NCI-H2196 (cell line): ENCODE measurements at regions not wholly inside any gene's neighbourhood (a gene's known extent, or its start where the extent isn't known, plus 50 kb on each side); places are given as distances from the start of the nearest gene placed in this dataset.

ENCODE experiments used
- DNase-seq: peaks from one replicate; lab custom pipeline; 2025; ENCODE audit not compliant: unreplicated experiment; lab: John Stamatoyannopoulos, UW

DNA sequence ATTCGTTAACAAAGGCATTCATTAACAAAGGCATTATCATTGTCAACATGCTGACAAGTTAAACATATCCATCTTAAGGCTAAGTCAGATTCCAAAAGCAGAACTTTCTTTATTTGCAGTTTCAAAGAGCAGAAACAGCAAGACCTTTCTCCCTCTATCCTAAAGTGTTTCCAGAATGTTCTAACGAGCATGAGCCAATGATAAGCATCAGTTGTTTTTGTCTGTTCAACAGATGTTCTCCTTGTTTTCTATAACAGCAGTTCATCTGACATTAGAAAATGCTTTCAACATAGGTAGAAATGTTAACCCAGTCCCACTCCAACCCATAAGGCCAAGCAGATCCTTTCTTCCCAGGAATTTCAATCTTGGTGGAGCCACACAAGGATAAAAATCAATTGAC, 77.6 kb upstream of the POMGNT2 start:
- no peak for DNase-seq

GRCh38 chr3:43181202-43181821, 75.4 kb upstream of the POMGNT2 start:
- no peak for DNase-seq

DNA sequence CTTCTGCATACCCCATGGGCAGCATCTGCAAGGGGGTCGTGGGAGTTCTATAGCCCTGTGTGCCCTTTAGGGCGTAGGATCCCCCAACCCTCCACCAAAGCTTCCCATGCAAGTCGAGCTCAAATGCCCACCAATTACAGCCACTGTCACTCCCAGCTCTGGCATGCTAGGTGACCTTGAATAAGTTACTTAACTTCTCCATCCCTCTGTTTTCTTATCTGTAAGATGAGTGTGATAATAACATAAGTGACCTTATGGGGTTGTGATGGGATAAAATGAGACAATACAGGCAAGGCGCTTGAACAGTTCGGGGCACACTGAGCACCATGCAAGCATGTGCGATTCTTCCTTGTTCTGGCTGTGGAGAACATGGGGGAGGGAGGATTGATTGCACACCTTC, 74.8 kb upstream of the POMGNT2 start:
- no peak for DNase-seq

GRCh38 chr3:43180027-43180426, 74.1 kb upstream of the POMGNT2 start:
- no peak for DNase-seq

DNA sequence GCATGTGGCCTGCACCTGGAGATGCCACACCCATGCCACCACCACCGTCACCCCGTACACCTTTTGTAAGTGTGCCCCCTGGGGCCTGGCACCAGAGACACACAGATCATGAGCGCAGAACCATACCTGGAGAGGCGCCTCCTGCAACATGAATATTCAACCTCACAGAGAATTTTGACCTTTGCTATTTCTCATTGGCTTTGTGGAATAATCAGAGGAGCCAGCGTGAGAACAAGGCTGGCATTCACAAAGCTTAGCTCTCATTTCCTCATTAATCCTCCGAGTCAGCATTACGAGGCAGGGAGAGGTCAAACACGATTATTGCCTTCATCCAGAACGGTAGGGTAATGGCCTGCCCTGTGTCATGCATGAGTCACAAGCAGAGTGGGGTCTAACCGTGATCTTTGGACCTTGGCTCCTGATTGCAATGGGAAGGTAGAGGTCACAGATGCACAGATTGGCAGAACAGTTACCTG, 73.0 kb upstream of the POMGNT2 start:
- DNase-seq = no peak

DNA sequence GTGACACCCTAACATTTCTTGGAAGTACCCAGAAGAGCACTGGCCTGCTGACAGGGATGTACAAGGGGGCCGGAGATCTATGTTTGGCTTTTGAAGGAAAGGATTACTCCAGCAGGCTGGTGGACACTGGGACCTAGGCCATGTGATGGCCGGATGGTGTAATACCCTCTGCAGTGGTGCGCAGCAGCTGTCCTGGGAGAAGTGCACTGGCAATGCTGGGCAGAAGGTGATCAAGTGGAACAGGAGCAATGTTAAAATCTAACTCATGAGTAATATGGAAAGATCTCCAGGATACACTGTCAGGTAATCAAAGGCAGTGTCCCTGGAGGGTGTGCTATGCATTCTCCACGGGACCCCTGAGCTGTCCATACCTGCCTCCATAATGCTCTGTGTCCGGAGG, 71.2 kb upstream of the POMGNT2 start:
- no peak for DNase-seq

DNA sequence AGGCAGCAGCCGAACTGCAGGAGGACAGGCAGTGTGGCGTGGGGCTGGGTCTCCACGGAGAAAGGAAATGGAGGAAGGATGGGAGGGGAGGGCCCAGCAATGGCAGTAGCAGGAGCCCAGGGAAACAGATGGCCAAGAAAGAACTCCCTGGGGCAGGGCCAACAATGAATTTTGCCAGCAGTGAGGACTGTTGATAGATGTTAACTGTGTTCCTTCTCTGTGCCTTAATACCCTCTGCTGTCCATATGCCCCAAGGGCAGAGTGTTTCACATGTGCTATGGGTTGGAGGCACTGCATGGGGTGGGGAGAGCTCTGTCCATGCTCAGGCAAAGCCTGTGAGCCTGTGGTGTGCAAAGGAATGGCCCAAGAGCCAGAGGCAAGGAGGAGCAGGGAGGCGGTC, 70.8 kb upstream of the POMGNT2 start:
- no peak for DNase-seq

DNA sequence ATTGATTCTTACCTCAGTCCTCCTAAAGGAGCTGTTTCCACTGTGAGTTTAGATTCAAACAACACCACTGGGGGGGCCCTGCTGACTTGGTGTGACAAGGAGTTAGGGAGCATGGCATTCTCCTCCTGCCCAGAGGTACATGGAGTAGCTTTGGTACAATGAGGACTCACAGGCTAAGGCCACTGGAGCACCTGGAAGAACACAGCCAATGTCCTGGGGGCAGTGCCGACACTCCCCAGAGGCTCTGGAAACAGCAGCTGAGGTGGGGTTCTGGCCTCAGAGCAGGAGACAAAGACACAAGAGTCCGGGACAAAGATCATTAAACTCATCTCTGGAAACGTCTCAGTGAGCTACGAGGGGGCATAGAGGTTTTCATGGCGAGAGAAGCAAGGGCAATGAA, 69.7 kb upstream of the POMGNT2 start:
- no peak for DNase-seq

- no peak for DNase-seq
These were observed 68.1 kb upstream of the POMGNT2 start for GRCh38 chr3:43173949-43174348.

DNA sequence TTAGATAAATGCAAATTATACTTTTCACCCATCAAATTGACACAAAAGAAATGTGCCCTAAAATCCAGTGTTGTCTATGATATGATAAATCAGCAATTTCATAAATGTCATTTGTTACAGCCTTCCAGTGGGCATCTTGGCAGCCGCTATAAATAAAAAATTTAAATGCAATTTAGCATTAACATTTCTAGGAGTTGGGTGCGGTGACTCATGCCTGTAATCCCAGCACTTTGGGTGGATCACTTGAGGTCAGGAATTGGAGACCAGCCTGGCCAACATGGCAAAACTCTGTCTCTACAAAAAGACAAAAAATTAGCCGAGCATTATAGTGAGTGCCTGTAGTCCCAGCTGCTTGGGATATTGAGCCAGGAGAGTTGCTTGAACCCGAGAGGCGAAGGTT, 65.9 kb upstream of the POMGNT2 start:
- DNase-seq = no peak

GRCh38 chr3:43170553-43170952, 64.7 kb upstream of the POMGNT2 start:
- DNase-seq = no peak

DNA sequence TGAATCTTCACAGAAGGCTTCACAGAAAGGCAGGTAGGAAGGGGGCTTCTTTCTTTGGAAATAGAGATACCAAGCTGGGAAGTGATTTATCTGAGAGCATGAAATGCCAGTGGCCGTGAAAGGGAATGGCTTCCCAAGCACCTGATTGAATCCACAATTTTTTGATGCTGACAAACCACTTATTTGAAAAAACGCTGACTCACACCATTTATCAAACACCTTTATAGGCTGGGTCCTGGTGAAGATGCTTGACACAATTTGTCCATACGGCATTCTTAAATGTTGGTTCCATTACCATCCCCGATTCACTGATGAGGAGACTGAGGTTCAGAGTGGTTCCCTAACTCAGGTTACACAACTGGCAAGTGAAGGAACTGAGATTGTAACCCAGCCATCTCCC, 64.1 kb upstream of the POMGNT2 start:
- DNase-seq = no peak

- no peak for DNase-seq
These were observed 60.5 kb upstream of the POMGNT2 start for GRCh38 chr3:43166406-43166805.

DNA sequence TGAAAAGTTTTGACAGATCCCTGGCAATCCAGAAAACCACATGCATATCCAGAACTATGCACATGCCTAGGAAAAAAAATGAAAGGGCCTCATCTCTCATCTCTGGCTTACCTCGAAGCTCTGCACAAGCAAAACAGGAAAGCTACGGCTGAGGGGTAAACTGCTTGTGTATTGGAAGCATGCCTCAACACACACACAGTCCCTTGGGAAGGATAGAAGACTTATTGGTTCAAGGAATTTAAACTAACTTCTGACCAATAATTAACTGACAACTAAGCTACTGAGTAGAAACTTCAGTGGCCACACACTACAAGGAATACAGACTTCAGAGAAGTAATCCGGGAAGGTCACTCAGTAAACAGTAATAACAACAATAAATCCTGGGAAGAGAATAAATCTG, 59.9 kb upstream of the POMGNT2 start:
- DNase-seq = no peak

DNA sequence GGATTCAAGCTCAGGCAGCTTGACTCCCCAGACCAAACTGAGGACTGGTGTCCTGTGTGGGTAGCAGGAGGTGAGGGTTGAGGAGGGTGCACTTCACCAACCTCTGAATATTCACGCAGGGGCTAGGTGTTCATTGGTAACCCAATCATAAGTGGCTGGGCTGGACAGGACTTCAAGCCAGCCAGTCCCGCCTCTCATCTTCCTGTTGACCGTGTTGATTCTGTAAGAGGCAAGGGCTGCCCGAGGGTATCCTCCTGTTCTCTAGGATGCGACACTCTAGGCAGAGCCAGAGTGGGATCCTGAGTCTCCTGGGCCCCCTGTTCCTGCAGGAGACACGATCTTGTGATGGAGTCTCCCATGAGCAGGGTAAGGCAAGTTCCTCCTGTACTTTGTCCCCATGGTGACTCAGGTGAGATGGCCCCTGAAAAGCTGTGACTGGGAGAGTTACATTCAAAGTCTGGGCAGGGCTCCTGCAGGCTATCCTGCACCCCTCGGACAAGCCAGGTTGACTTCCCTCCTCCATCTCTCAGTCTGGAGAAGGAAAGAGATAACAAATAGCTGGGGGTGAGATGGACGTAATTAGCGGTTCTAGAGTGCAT, 58.1 kb upstream of the POMGNT2 start:
- no peak for DNase-seq

GRCh38 chr3:43162230-43163084, 56.6 kb upstream of the POMGNT2 start:
- no peak for DNase-seq

DNA sequence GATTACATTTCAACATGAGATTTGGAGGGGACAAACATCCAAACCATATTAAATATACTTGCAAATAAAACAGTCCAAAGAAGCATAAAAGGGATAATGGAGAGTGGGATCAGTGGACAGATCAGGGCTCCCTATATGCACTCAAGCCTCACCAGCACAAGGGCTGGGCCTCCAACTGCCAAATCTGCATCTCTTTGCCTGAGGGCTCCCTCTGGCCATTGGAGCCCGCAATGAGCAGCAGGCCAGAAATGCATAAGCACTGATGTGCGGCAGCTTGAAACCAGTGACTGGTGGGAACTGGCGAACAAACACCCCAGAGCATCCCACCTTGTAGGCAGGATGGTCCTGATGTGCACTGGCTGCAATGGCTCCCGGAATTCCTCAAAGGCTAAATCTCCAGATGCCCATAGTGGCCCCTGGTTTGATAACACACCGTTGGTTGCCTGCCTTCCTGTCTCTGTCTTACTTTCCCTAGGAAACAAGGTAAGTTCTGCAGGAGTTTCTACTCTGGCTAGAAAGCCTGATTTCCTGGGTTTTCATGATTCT, 55.9 kb upstream of the POMGNT2 start:
- no peak for DNase-seq

GRCh38 chr3:43160664-43161063, 54.8 kb upstream of the POMGNT2 start:
- DNase-seq = no peak

- no peak for DNase-seq
These were observed 54.0 kb upstream of the POMGNT2 start for GRCh38 chr3:43159876-43160255.

DNA sequence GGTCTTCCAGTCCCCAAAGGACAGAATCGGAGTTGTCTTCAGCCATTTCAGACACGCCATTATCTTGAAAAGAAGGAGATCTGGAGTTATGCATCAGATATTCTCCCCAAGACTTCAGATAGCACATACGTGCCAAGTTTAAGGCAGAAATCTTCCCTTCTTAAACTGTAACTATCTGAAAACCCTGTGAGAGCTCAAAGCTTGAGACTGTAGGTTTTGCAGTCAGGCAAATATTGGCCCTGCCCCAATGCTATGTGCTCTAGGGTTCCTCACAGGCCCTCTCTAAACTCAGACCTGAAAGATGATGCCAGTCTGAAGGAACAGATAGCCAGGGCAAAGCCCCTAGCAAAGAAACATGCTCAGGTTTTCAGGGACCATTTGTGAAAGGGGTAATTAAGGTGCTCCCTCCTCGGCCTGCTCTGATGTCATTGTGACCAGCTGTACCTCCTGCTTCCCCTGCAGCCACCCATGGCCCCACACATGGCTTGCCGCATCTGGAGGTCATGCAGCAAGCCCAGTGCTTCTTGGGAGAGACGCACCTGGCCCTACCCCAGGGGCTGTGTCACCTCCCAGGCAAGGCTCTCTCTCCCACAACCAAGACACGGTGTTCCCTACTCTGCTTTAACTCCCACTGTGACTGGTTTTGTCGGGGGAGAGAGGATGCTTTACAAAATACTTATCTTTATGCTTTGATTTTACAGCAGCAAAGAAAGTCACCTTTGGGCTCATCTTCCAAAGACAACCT, 53.4 kb upstream of the POMGNT2 start:
- DNase-seq = no peak

GRCh38 chr3:43156812-43157455, 51.1 kb upstream of the POMGNT2 start:
- no peak for DNase-seq
